Uterus (tissue), 2 donors: ENCODE measurements at regions not wholly inside any gene's neighbourhood (a gene's known extent, or its start where the extent isn't known, plus 50 kb on each side); places are given as distances from the start of the nearest gene placed in this dataset.

Experiments
- POLR2A ChIP-seq, 2 donors: fragments of 450-650 bp; IDR thresholded peaks; one replicate each; pipeline ENCODE4 v1.6.1; 2016; ENCODE audit warnings: antibody characterized with exemption in 2 of 2, mild to moderate bottlenecking in 1 of 2, moderate library complexity in 1 of 2
- TF ChIP-seq, protein P1 (sequence below), 4 experiments: fragments of 200-600 bp in 2 of 4; fragments of 450-650 bp in 2 of 4; sonication (generic) in 2 of 4; IDR thresholded peaks; one replicate each; pipeline ENCODE4 v1.5.1; 2016 to 2019; ENCODE audit warnings: antibody characterized with exemption in 4 of 4, mild to moderate bottlenecking in 2 of 4, moderate library complexity in 1 of 4

DNA sequence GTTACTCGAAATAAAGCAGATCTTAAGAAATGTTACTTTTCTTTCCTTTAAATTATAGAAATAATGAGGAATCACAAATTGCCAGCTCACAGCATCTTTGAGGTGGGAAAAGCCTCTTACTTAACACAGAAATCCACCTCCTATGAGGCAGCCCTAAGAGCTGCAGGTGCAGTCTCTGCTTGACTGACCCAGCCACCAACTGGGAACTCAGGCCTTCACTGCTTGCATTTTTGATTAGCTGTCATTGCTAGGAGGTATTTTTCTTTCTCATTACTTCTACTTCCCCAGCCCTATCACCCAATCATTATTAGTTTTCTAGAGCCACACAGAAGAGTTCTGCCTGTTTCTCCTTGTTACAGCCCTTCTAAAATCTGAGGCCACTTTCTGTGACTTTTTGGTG, 416.5 kb upstream of the KLF4 start:
- TF ChIP-seq, protein P1, sequence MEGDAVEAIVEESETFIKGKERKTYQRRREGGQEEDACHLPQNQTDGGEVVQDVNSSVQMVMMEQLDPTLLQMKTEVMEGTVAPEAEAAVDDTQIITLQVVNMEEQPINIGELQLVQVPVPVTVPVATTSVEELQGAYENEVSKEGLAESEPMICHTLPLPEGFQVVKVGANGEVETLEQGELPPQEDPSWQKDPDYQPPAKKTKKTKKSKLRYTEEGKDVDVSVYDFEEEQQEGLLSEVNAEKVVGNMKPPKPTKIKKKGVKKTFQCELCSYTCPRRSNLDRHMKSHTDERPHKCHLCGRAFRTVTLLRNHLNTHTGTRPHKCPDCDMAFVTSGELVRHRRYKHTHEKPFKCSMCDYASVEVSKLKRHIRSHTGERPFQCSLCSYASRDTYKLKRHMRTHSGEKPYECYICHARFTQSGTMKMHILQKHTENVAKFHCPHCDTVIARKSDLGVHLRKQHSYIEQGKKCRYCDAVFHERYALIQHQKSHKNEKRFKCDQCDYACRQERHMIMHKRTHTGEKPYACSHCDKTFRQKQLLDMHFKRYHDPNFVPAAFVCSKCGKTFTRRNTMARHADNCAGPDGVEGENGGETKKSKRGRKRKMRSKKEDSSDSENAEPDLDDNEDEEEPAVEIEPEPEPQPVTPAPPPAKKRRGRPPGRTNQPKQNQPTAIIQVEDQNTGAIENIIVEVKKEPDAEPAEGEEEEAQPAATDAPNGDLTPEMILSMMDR (IDR thresholded peaks at IDR 0.05), result no peak
- no peak for TF ChIP-seq POLR2A (IDR thresholded peaks at IDR 0.05)
